GM12864 (cell line): ENCODE measurements at regions not wholly inside any gene's neighbourhood (a gene's known extent, or its start where the extent isn't known, plus 50 kb on each side); places are given as distances from the start of the nearest gene placed in this dataset.

Experiments
- DNase-seq: peaks from one replicate; pipeline ENCODE4 v3.0.0-alpha.2; 2011; ENCODE audit warnings: low read depth
- H3K4me3 ChIP-seq: 2 replicates; pipeline ENCODE4 v1.5.1; 2011; ENCODE audit warnings: mild to moderate bottlenecking, low read depth, low read length, control low read depth
- CTCF ChIP-seq: IDR thresholded peaks from 2 replicates; pipeline ENCODE4 v1.5.1; 2011; ENCODE audit warnings: low read depth, mild to moderate bottlenecking, moderate library complexity, low read length, control low read depth, inconsistent platforms; ENCODE audit errors: missing control alignments

GRCh38 chr2:222146488-222146887 is 152.3 kb downstream of the PAX3 start:
- no peak overlapping the region for H3K4me3 ChIP-seq
- no peak for DNase-seq
- no peak for TF ChIP-seq CTCF

GRCh38 chr2:222142027-222142426 is 156.8 kb downstream of the PAX3 start:
- no peak overlapping the region for H3K4me3 ChIP-seq
- no peak for DNase-seq
- no peak for TF ChIP-seq CTCF

- no peak for TF ChIP-seq CTCF
- no peak for DNase-seq
- H3K4me3 ChIP-seq = no peak overlapping the region
These were observed 162.6 kb downstream of the PAX3 start for GRCh38 chr2:222136106-222136630.

GRCh38 chr2:222134654-222135053 is 164.1 kb downstream of the PAX3 start:
- TF ChIP-seq CTCF = no peak
- no peak overlapping the region for H3K4me3 ChIP-seq
- DNase-seq = no peak

- H3K4me3 ChIP-seq = no peak overlapping the region
- DNase-seq = no peak
- TF ChIP-seq CTCF = no peak
These were observed 164.9 kb downstream of the PAX3 start for GRCh38 chr2:222133897-222134296.

GRCh38 chr2:222130855-222131254 is 167.9 kb downstream of the PAX3 start:
- no peak for TF ChIP-seq CTCF
- DNase-seq = no peak
- H3K4me3 ChIP-seq = no peak overlapping the region

- no peak overlapping the region for H3K4me3 ChIP-seq
- DNase-seq = no peak
- TF ChIP-seq CTCF = no peak
These were observed 171.1 kb downstream of the PAX3 start for GRCh38 chr2:222127660-222128059.
